Peyer's patch (tissue), 4 donors: ENCODE measurements at regions not wholly inside any gene's neighbourhood (a gene's known extent, or its start where the extent isn't known, plus 50 kb on each side); places are given as distances from the start of the nearest gene placed in this dataset.

ENCODE experiments used
- DNase-seq, 3 donors: peaks; one replicate each; pipeline ENCODE4 v3.0.0-alpha.2; 2017 to 2019
- H3K27ac ChIP-seq, 4 donors: fragments of 200-600 bp; sonication (generic); one replicate each; pipeline ENCODE4 v1.5.1; 2016 to 2019
- H3K27me3 ChIP-seq, 2 donors: fragments of 200-600 bp; sonication (generic); one replicate each; pipeline ENCODE4 v1.5.1; 2019
- H3K36me3 ChIP-seq, 3 donors: fragments of 200-600 bp; sonication (generic); one replicate each; pipeline ENCODE4 v1.5.1; 2016 to 2019
- H3K4me1 ChIP-seq, 4 donors: fragments of 200-600 bp; sonication (generic); one replicate each; pipeline ENCODE4 v1.5.1; 2016 to 2019
- H3K4me3 ChIP-seq, 4 donors: fragments of 200-600 bp; sonication (generic); 1 replicate in 3 of 4; 2 replicates in 1 of 4; pipeline ENCODE4 v1.5.1; 2016 to 2019; ENCODE audit warnings: mild to moderate bottlenecking in 1 of 4
- H3K9me3 ChIP-seq, 4 donors: fragments of 200-600 bp; sonication (generic); one replicate each; pipeline ENCODE4 v1.5.1; 2016 to 2019; ENCODE audit warnings: mild to moderate bottlenecking in 1 of 4
- POLR2A ChIP-seq, 2 donors: fragments of 450-650 bp; IDR thresholded peaks; one replicate each; pipeline ENCODE4 v1.5.1; 2017; ENCODE audit warnings: antibody characterized with exemption in 2 of 2, mild to moderate bottlenecking in 2 of 2, moderate library complexity in 2 of 2
- TF ChIP-seq, protein P1 (sequence below), 6 experiments: fragments of 450-650 bp in 4 of 6; fragments of 200-600 bp in 2 of 6; sonication (generic) in 1 of 6; IDR thresholded peaks; one replicate each; pipeline ENCODE4 v1.5.1; 2017 to 2019; ENCODE audit warnings: antibody characterized with exemption in 6 of 6, mild to moderate bottlenecking in 3 of 6, moderate library complexity in 1 of 6

GRCh38 chr6:170067181-170067641, 223.7 kb downstream of the DLL1 start:
- Histone ChIP-seq H3K4me1 (no peaks in the 10 kb centered on the region), H3K9me3 (no peaks in the 10 kb centered on the region), H3K4me3 (no peak overlapping the region), H3K27ac (no peak overlapping the region), H3K27me3 (no peaks in the 10 kb centered on the region), H3K36me3 (no peaks in the 10 kb centered on the region)
- peak in 2 of 3 donors; percentile 45 to 49 for DNase-seq
- TF ChIP-seq, protein P1, sequence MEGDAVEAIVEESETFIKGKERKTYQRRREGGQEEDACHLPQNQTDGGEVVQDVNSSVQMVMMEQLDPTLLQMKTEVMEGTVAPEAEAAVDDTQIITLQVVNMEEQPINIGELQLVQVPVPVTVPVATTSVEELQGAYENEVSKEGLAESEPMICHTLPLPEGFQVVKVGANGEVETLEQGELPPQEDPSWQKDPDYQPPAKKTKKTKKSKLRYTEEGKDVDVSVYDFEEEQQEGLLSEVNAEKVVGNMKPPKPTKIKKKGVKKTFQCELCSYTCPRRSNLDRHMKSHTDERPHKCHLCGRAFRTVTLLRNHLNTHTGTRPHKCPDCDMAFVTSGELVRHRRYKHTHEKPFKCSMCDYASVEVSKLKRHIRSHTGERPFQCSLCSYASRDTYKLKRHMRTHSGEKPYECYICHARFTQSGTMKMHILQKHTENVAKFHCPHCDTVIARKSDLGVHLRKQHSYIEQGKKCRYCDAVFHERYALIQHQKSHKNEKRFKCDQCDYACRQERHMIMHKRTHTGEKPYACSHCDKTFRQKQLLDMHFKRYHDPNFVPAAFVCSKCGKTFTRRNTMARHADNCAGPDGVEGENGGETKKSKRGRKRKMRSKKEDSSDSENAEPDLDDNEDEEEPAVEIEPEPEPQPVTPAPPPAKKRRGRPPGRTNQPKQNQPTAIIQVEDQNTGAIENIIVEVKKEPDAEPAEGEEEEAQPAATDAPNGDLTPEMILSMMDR (IDR thresholded peaks at IDR 0.05): peak in 1 of 6 experiments; percentile 9
- no peak for TF ChIP-seq POLR2A (IDR thresholded peaks at IDR 0.05)

GRCh38 chr6:170066679-170067078, 224.2 kb downstream of the DLL1 start:
- DNase-seq: no peak

DNA sequence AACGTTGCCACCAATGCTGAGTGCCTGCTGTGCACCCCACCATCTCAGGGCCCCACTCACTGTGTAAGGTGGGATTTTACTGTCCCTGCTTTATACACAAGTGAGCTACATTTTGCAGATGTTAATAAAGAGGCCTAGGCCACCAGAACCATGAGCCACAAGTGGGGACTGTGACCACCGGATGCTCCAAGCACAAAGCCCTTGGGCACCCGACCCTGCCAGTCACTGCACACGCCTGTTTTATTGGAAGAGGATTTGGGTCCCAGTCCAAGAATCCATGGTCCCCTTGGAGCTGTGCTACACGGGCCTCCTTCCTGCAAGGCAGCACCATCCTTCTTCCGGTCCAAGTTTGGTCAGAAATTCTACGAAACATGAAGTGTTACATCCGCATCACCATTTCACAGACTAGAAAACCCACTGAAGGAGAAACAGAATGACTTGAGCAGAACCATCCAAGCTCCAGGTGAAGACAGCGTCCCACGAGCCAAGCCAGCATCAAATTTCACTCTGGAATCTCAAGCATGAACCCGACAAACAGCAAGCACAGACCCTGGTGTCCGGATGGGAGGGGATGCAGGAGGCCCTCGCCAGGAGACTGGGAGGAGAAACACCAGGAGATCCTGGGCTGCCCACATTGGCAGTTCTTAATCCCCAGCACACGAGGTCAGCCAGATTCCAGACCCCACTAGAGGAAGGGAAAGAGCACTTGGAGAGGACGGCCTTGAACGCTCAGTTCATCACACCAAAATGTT, 226.9 kb downstream of the DLL1 start:
- Histone ChIP-seq H3K4me1 (no peaks in the 10 kb centered on the region), H3K36me3 (no peaks in the 10 kb centered on the region), H3K9me3 (no peaks in the 10 kb centered on the region), H3K4me3 (no peak overlapping the region), H3K27ac (no peak overlapping the region), H3K27me3 (no peaks in the 10 kb centered on the region)
- TF ChIP-seq POLR2A (IDR thresholded peaks at IDR 0.05): no peak
- TF ChIP-seq, protein P1 (IDR thresholded peaks at IDR 0.05): no peak
- DNase-seq: peak in 1 of 3 donors; percentile 22

More at GRCh38 chr6:170066679-170067078, 224.2 kb downstream of the DLL1 start:
- H3K27me3 ChIP-seq: no peaks in the 10 kb centered on the region
- no peaks in the 10 kb centered on the region for H3K9me3 ChIP-seq
- no peaks in the 10 kb centered on the region for H3K36me3 ChIP-seq
- no peak for TF ChIP-seq POLR2A (IDR thresholded peaks at IDR 0.05)
- TF ChIP-seq, protein P1 (IDR thresholded peaks at IDR 0.05): no peak
- no peak overlapping the region for H3K4me3 ChIP-seq
- no peaks in the 10 kb centered on the region for H3K4me1 ChIP-seq
- H3K27ac ChIP-seq: no peak overlapping the region

GRCh38 chr6:170063431-170063830, 227.4 kb downstream of the DLL1 start:
- Histone ChIP-seq H3K4me3 (no peak overlapping the region), H3K36me3 (no peaks in the 10 kb centered on the region), H3K27ac (no peak overlapping the region), H3K27me3 (no peaks in the 10 kb centered on the region), H3K9me3 (no peaks in the 10 kb centered on the region), H3K4me1 (no peaks in the 10 kb centered on the region)
- no peak for TF ChIP-seq POLR2A (IDR thresholded peaks at IDR 0.05)
- TF ChIP-seq, protein P1 (IDR thresholded peaks at IDR 0.05): no peak
- DNase-seq: peak in 2 of 3 donors; percentile 30 to 37

DNA sequence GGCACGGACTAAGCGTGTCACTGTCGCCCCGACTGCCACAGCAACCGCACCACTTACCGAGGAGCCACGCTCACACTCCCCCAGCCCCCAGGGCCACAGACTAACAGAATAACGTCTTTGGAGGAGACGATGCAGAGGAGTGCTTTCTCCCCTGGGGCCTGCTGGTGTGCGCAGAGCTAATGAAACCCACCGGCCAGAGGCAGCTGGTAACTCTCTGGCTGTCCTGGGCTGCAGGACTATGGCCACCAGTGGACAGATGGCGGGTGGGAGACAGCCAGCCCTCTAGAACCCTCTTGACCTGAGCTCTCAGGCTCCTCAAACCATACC, 228.0 kb downstream of the DLL1 start:
- Histone ChIP-seq H3K27me3 (no peaks in the 10 kb centered on the region), H3K4me1 (no peaks in the 10 kb centered on the region), H3K4me3 (no peak overlapping the region), H3K27ac (no peak overlapping the region), H3K36me3 (no peaks in the 10 kb centered on the region), H3K9me3 (no peaks in the 10 kb centered on the region)
- peak in 1 of 3 donors; percentile 27 for DNase-seq
- TF ChIP-seq, protein P1 (IDR thresholded peaks at IDR 0.05): no peak
- TF ChIP-seq POLR2A (IDR thresholded peaks at IDR 0.05): no peak
